HEK293 (cell line): ENCODE measurements at regions not wholly inside any gene's neighbourhood (a gene's known extent, or its start where the extent isn't known, plus 50 kb on each side); places are given as distances from the start of the nearest gene placed in this dataset.
"Not testable (repeated sequence)": the region's sequence is repeated elsewhere in the genome, so short reads cannot be mapped to it uniquely, and the experiment has no call there.

Experiments used
- CTCF ChIA-PET: fragments of 350-600 bp; formaldehyde crosslinking; extraction: SDS; loops from one replicate; lab custom pipeline; 2021; ENCODE audit warnings: antibody characterized with exemption; lab: Yijun Ruan, JAX
- POLR2A ChIA-PET: fragments of 300-600 bp; formaldehyde crosslinking; extraction: SDS; loops from one replicate; lab custom pipeline; 2020; ENCODE audit warnings: antibody characterized with exemption, inconsistent platforms; lab: Yijun Ruan, JAX
- H3K27ac ChIP-seq: fragments of 200-500 bp; sonication (Bioruptor generic); 2 replicates; pipeline ENCODE4 v1.5.1; 2014; ENCODE audit warnings: low read depth, low read length, control low read depth, inconsistent platforms; ENCODE audit errors: extremely low read depth
- H3K36me3 ChIP-seq, 2 experiments: fragments of 200-500 bp in 1 of 2; sonication (Bioruptor generic) in 1 of 2; 1 replicate in 1 of 2; 2 replicates in 1 of 2; pipeline ENCODE4 v1.5.1; 2014 to 2017; ENCODE audit warnings: inconsistent platforms in 2 of 2, low read length in 2 of 2; ENCODE audit not compliant: control insufficient read depth in 2 of 2, insufficient read depth in 1 of 2
- H3K4me1 ChIP-seq: fragments of 200-500 bp; sonication (Bioruptor generic); 2 replicates; pipeline ENCODE4 v1.5.1; 2014; ENCODE audit warnings: mild to moderate bottlenecking, low read length, inconsistent platforms; ENCODE audit not compliant: control insufficient read depth, insufficient read depth
- H3K4me3 ChIP-seq: 2 replicates; pipeline ENCODE4 v1.5.1; 2011; ENCODE audit warnings: low read depth, mild to moderate bottlenecking, control low read depth, low read length, moderate library complexity
- H3K9me3 ChIP-seq: fragments of 200-500 bp; sonication (Bioruptor generic); 2 replicates; pipeline ENCODE4 v1.5.1; 2014; ENCODE audit warnings: low read depth, low read length, inconsistent platforms; ENCODE audit not compliant: control insufficient read depth, insufficient read depth
- FEZF1 ChIP-seq: fragments of 450-650 bp; formaldehyde crosslinking; IDR thresholded peaks from 2 replicates; pipeline ENCODE4 v1.5.1; 2016; ENCODE audit warnings: missing biosample characterization, missing genetic modification characterization
- GLIS1 ChIP-seq: fragments of 450-650 bp; formaldehyde crosslinking; IDR thresholded peaks from 2 replicates; pipeline ENCODE4 v1.5.1; 2016; ENCODE audit warnings: missing biosample characterization, missing genetic modification characterization
- HOXA7 ChIP-seq: sonication (generic); formaldehyde crosslinking; IDR thresholded peaks from 2 replicates; pipeline ENCODE4 v1.8.1; 2022; ENCODE audit warnings: missing genetic modification reagents, borderline replicate concordance
- HOXD13 ChIP-seq: sonication (generic); formaldehyde crosslinking; IDR thresholded peaks from 2 replicates; pipeline ENCODE4 v1.8.0; 2022; ENCODE audit warnings: missing genetic modification reagents, borderline replicate concordance
- KLF10 ChIP-seq: fragments of 450-650 bp; IDR thresholded peaks from 2 replicates; pipeline ENCODE4 v1.5.1; 2018; ENCODE audit warnings: missing biosample characterization, mild to moderate bottlenecking, missing genetic modification characterization
- KLF8 ChIP-seq: fragments of 450-650 bp; formaldehyde crosslinking; IDR thresholded peaks from 2 replicates; pipeline ENCODE4 v1.5.1; 2016; ENCODE audit warnings: missing biosample characterization, missing genetic modification characterization
- RBAK ChIP-seq: fragments of 450-650 bp; formaldehyde crosslinking; IDR thresholded peaks from 2 replicates; pipeline ENCODE4 v1.5.1; 2016; ENCODE audit warnings: missing biosample characterization, missing genetic modification characterization
- ZBTB20 ChIP-seq: fragments of 450-650 bp; formaldehyde crosslinking; IDR thresholded peaks from 2 replicates; pipeline ENCODE4 v1.5.1; 2016; ENCODE audit warnings: missing biosample characterization, missing genetic modification characterization
- ZFP41 ChIP-seq: fragments of 450-650 bp; formaldehyde crosslinking; IDR thresholded peaks from 2 replicates; pipeline ENCODE4 v1.5.1; 2016; ENCODE audit warnings: missing biosample characterization, missing genetic modification characterization, borderline replicate concordance
- ZNF121 ChIP-seq: fragments of 450-650 bp; formaldehyde crosslinking; IDR thresholded peaks from 2 replicates; pipeline ENCODE4 v1.5.1; 2016; ENCODE audit warnings: missing biosample characterization, missing genetic modification characterization
- ZNF280D ChIP-seq: fragments of 450-650 bp; formaldehyde crosslinking; IDR thresholded peaks from 2 replicates; pipeline ENCODE4 v1.5.1; 2016; ENCODE audit warnings: missing biosample characterization, missing genetic modification characterization
- ZNF350 ChIP-seq: fragments of 450-650 bp; formaldehyde crosslinking; IDR thresholded peaks from 2 replicates; pipeline ENCODE4 v1.5.0; 2017; ENCODE audit warnings: missing biosample characterization, mild to moderate bottlenecking, missing genetic modification characterization
- ZNF561 ChIP-seq: fragments of 450-650 bp; IDR thresholded peaks from 2 replicates; pipeline ENCODE4 v1.5.1; 2018; ENCODE audit warnings: missing biosample characterization, missing genetic modification characterization, borderline replicate concordance
- ZNF610 ChIP-seq: fragments of 450-650 bp; formaldehyde crosslinking; IDR thresholded peaks from 2 replicates; pipeline ENCODE4 v1.5.1; 2016; ENCODE audit warnings: missing biosample characterization, missing genetic modification characterization, borderline replicate concordance
- ZNF629 ChIP-seq: fragments of 450-650 bp; formaldehyde crosslinking; IDR thresholded peaks from 2 replicates; pipeline ENCODE4 v1.5.1; 2017; ENCODE audit warnings: missing biosample characterization, missing genetic modification characterization
- ZNF658 ChIP-seq: fragments of 450-650 bp; formaldehyde crosslinking; IDR thresholded peaks from 2 replicates; pipeline ENCODE4; 2016; ENCODE audit warnings: missing biosample characterization, missing genetic modification characterization
- ZNF677 ChIP-seq: fragments of 450-650 bp; IDR thresholded peaks from 2 replicates; pipeline ENCODE4 v1.5.0; 2018; ENCODE audit warnings: missing biosample characterization, mild to moderate bottlenecking, missing genetic modification characterization, moderate library complexity
- ZNF791 ChIP-seq: fragments of 450-650 bp; formaldehyde crosslinking; IDR thresholded peaks from 2 replicates; pipeline ENCODE4 v1.5.1; 2016; ENCODE audit warnings: missing biosample characterization, missing genetic modification characterization
- ZNF830 ChIP-seq: fragments of 450-650 bp; IDR thresholded peaks from 2 replicates; pipeline ENCODE4 v1.5.0; 2018; ENCODE audit warnings: missing biosample characterization, missing genetic modification characterization, low read depth, mild to moderate bottlenecking, moderate library complexity
- TF ChIP-seq, protein P1 (sequence below): sonication (generic); formaldehyde crosslinking; IDR thresholded peaks from 2 replicates; pipeline ENCODE4 v1.8.1; 2022; ENCODE audit warnings: mild to moderate bottlenecking, moderate library complexity, missing genetic modification reagents
- TF ChIP-seq, protein P2 (sequence below): fragments of 450-650 bp; formaldehyde crosslinking; IDR thresholded peaks from 2 replicates; pipeline ENCODE4; 2016; ENCODE audit warnings: missing biosample characterization, missing genetic modification characterization

DNA sequence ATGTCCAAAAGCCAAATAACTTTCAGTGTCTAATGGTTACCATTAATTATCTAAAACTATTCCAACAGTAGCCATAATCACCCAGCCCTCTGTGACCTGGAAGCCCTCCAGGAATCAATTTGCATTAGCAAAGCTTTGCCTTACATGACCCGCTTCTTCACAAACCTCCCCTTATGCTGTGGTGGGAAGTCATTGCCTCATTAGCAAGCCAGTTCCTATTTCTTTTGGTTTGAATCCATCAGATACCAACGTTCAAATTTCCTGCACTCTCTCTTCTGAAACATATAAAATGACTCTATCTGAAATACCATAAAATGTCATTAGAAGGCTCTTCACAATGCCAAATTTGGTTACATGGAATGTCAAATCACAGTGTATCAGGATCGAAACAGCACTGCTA, 268.3 kb upstream of the PRKD1 start:
- H3K4me1 ChIP-seq: no peaks in the 10 kb centered on the region
- no peak for TF ChIP-seq ZNF121
- TF ChIP-seq ZNF610 (tag by site-specific recombination): no peak
- TF ChIP-seq ZFP41: no peak
- no peak for TF ChIP-seq ZNF561
- no peak for TF ChIP-seq HOXD13 (CRISPR knock-in tag)
- no peaks in the 10 kb centered on the region for H3K9me3 ChIP-seq
- H3K4me3 ChIP-seq: no peak overlapping the region
- no peaks in the 10 kb centered on the region for H3K36me3 ChIP-seq
- ChIA-PET CTCF (interaction anchor here (0.6 to 1.4 kb wide), 2 partner anchors 18 to 637 kb away, joined by 3 read pairs; no protein-coding TSS in a partner anchor), POLR2A (no interaction called here)
- H3K27ac ChIP-seq: no peak overlapping the region

- H3K4me3 ChIP-seq: no peak overlapping the region
Measured at GRCh38 chr14:30196861-30197260, 269.2 kb upstream of the PRKD1 start.

GRCh38 chr14:30198720-30199119, 271.1 kb upstream of the PRKD1 start:
- H3K36me3 ChIP-seq, H3K4me3 ChIP-seq, H3K9me3 ChIP-seq, H3K4me1 ChIP-seq, H3K27ac ChIP-seq, CTCF ChIA-PET, POLR2A ChIA-PET: not testable (repeated sequence)

More at GRCh38 chr14:30196861-30197260, 269.2 kb upstream of the PRKD1 start:
- Histone ChIP-seq H3K9me3 (no peaks in the 10 kb centered on the region), H3K36me3 (no peaks in the 10 kb centered on the region), H3K4me1 (no peaks in the 10 kb centered on the region), H3K27ac (no peak overlapping the region)
- POLR2A ChIA-PET: no interaction called here
- CTCF ChIA-PET: interaction anchor here (1.4 kb wide), 1 partner anchor 17 kb away, joined by 3 read pairs; no protein-coding TSS in a partner anchor
- TF ChIP-seq HOXA7 (CRISPR knock-in tag): no peak
- no peak for TF ChIP-seq ZNF610 (tag by site-specific recombination)
- TF ChIP-seq ZNF830 (tag by site-specific recombination): no peak
- TF ChIP-seq, protein P1, sequence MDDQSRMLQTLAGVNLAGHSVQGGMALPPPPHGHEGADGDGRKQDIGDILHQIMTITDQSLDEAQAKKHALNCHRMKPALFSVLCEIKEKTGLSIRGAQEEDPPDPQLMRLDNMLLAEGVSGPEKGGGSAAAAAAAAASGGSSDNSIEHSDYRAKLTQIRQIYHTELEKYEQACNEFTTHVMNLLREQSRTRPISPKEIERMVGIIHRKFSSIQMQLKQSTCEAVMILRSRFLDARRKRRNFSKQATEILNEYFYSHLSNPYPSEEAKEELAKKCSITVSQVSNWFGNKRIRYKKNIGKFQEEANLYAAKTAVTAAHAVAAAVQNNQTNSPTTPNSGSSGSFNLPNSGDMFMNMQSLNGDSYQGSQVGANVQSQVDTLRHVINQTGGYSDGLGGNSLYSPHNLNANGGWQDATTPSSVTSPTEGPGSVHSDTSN (CRISPR knock-in tag): no peak
- TF ChIP-seq ZNF658 (tag by site-specific recombination): no peak
- no peak for TF ChIP-seq ZBTB20 (tag by site-specific recombination)
- no peak for TF ChIP-seq FEZF1 (tag by site-specific recombination)
- no peak for TF ChIP-seq RBAK (tag by site-specific recombination)

DNA sequence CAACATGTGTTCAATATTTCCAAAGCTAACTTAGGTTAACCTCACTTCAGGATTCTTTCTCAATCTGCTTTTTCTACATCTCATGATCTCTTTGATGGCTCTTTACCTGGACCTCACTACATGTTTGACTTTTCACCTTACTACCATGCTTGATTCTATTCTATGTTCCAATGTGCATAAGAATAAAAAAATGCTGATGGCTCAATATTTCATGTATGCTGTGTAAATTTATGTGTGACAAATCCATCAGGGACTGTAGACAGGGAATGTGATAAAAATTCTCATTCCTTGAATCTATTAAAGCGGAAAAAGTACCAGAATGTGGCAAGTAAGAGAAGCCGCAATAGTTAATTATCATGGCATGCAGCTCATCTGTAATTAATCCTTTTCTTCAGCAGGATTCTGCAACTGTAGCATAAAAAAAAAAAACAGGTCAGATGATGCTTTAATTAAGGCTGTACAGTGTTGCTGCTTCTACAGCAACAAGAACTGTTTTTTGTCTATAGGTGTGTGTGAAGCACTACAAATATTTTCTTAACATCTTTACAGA, 276.9 kb upstream of the PRKD1 start:
- no peaks in the 10 kb centered on the region for H3K4me1 ChIP-seq
- H3K27ac ChIP-seq: no peak overlapping the region
- H3K4me3 ChIP-seq: no peak overlapping the region
- ChIA-PET CTCF (interaction anchor here (0.6 to 3.1 kb wide), 3 partner anchors 10 to 19 kb away, joined by 5 to 16 read pairs (median 7); no protein-coding TSS in a partner anchor), POLR2A (no interaction called here)
- no peaks in the 10 kb centered on the region for H3K9me3 ChIP-seq
- no peaks in the 10 kb centered on the region for H3K36me3 ChIP-seq
- TF ChIP-seq KLF10 (tag by site-specific recombination): no peak
- TF ChIP-seq GLIS1 (tag by site-specific recombination): no peak
- TF ChIP-seq ZNF350 (tag by site-specific recombination): no peak

GRCh38 chr14:30209136-30209535, 281.5 kb upstream of the PRKD1 start:
- CTCF ChIA-PET: interaction anchor here (0.5 to 1.4 kb wide), 4 partner anchors 13 to 131 kb away, joined by 3 to 5 read pairs (median 4); no protein-coding TSS in a partner anchor
- Histone ChIP-seq H3K36me3 (no peaks in the 10 kb centered on the region), H3K4me1 (no peaks in the 10 kb centered on the region), H3K9me3 (no peaks in the 10 kb centered on the region), H3K27ac (no peak overlapping the region), H3K4me3 (no peak overlapping the region)
- POLR2A ChIA-PET: no interaction called here
- TF ChIP-seq ZNF677 (no peak), ZNF791 (tag by site-specific recombination) (no peak), KLF8 (tag by site-specific recombination) (no peak), ZNF280D (tag by site-specific recombination) (no peak), ZNF629 (tag by site-specific recombination) (no peak)
- TF ChIP-seq, protein P2, sequence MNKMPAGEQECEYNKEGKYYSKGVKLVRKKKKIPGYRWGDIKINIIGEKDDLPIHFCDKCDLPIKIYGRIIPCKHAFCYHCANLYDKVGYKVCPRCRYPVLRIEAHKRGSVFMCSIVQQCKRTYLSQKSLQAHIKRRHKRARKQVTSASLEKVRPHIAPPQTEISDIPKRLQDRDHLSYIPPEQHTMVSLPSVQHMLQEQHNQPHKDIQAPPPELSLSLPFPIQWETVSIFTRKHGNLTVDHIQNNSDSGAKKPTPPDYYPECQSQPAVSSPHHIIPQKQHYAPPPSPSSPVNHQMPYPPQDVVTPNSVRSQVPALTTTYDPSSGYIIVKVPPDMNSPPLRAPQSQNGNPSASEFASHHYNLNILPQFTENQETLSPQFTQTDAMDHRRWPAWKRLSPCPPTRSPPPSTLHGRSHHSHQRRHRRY (tag by site-specific recombination): no peak
